Skeletal muscle satellite cell (primary cell): ENCODE measurements at regions not wholly inside any gene's neighbourhood (a gene's known extent, or its start where the extent isn't known, plus 50 kb on each side); places are given as distances from the start of the nearest gene placed in this dataset.

Source experiments
- H3K27me3 ChIP-seq: 2 replicates; pipeline ENCODE4 v1.7.0; 2013; ENCODE audit warnings: low read length; ENCODE audit not compliant: control insufficient read depth, insufficient read depth
- H3K36me3 ChIP-seq: 2 replicates; pipeline ENCODE4 v1.7.0; 2013; ENCODE audit warnings: mild to moderate bottlenecking, control low read depth, low read length; ENCODE audit not compliant: insufficient read depth
- H3K4me1 ChIP-seq: 2 replicates; pipeline ENCODE4 v1.7.0; 2013; ENCODE audit warnings: low read length; ENCODE audit not compliant: control insufficient read depth, insufficient read depth
- H3K4me2 ChIP-seq: 2 replicates; pipeline ENCODE4 v1.7.0; 2013; ENCODE audit warnings: mild to moderate bottlenecking, low read length
- H3K4me3 ChIP-seq: 2 replicates; pipeline ENCODE4 v1.7.0; 2013; ENCODE audit warnings: low read length
- H3K9ac ChIP-seq: 2 replicates; pipeline ENCODE4 v1.7.0; 2013; ENCODE audit warnings: mild to moderate bottlenecking, low read depth, low read length, moderate library complexity
- H3K9me3 ChIP-seq: replicated peaks from 2 replicates; pipeline ENCODE4 v1.7.0; 2013; ENCODE audit warnings: mild to moderate bottlenecking, control low read depth, low read length

DNA sequence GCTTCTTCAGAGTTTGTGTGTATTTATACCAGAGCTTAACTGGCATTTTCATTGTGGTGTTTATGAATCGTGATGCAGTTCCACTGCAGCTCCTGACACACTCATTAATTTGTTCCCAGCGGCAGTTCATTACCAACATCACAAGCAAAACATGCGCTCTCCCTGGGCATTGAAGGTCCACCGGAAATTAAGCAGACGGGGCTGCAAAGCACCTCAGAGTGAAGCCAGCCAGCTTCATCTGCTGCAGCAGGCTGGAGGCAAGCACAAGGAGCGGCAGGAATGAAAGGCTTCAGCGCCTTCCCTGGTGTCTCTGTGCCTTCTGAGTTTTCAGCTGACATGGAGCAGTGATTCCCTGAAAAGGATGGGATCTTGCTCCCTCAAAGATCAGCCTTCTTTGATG is 246.0 kb upstream of the SPTLC3 start:
- Histone ChIP-seq H3K4me2 (no peak overlapping the region), H3K9ac (no peak overlapping the region), H3K4me3 (no peak overlapping the region), H3K36me3 (no peaks in the 10 kb centered on the region), H3K9me3 (no peaks in the 10 kb centered on the region), H3K27me3 (no peaks in the 10 kb centered on the region), H3K4me1 (no peaks in the 10 kb centered on the region)

DNA sequence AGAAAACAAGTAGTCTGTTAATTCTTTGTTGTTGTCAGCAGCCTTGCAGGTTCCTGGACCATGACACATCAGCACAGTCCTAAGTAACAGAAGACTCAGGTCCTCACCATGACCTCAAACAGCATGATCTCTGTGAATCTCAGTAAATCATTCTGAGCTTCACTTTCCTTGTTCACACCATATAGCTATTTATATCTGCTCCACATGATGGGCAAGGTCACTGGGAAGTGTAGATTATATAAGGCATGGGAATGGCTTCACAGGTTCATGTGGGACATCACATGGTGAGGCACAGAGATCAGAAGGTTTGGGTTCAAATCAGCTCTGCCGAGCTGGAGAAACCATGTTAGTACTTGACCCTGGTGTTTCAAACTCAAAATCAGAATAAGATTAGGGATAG is 245.4 kb upstream of the SPTLC3 start:
- Histone ChIP-seq H3K4me3 (no peak overlapping the region), H3K36me3 (no peaks in the 10 kb centered on the region), H3K27me3 (no peaks in the 10 kb centered on the region), H3K9me3 (no peaks in the 10 kb centered on the region), H3K4me1 (no peaks in the 10 kb centered on the region), H3K9ac (no peak overlapping the region), H3K4me2 (no peak overlapping the region)

DNA sequence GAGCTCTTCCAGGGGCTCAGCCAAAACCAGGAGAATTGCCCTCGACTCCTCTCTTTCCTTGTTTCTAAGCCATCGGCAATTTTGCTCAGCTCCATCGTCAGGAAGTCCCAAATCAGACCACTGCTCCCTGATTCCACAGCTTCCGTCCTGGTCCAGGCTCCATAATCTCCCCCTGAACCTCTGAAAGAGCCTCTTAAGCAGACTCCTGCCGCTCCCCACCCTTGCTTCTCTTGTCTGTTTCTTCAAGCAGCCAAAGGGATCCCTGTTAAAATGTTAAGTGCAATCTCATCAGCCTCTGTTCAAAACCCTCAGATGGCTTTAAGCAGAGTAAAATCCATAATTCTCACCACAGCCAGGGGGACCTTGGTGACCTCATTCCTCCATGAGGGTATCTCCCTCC is 244.7 kb upstream of the SPTLC3 start:
- Histone ChIP-seq H3K4me2 (no peak overlapping the region), H3K9ac (no peak overlapping the region), H3K4me3 (no peak overlapping the region), H3K36me3 (no peaks in the 10 kb centered on the region), H3K9me3 (no peaks in the 10 kb centered on the region), H3K4me1 (no peaks in the 10 kb centered on the region), H3K27me3 (no peaks in the 10 kb centered on the region)

GRCh38 chr20:12764851-12765250 is 243.9 kb upstream of the SPTLC3 start:
- H3K9ac ChIP-seq = no peak overlapping the region
- H3K4me1 ChIP-seq = no peaks in the 10 kb centered on the region
- H3K4me2 ChIP-seq = no peak overlapping the region
- H3K4me3 ChIP-seq = no peak overlapping the region
- H3K27me3 ChIP-seq = no peaks in the 10 kb centered on the region
- H3K36me3 ChIP-seq = no peaks in the 10 kb centered on the region
- H3K9me3 ChIP-seq = no peaks in the 10 kb centered on the region

DNA sequence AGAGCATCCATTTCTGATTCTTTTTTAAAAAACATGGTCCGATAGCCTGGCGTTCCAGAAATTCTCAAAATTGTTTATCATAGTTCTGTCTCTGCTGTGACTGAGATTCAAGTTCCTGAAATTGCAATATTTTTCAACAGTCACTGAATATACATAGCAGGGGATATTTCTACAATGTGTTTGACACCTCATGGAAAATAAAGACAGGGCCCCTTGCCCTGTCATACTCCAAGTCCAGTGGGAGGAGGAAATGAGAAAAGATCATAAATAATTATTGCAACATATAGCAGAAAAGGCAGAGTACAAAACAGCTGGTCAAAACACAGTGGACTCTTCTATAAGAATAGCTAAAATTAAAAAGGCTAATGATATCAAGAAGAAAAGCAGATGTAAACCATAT is 234.8 kb upstream of the SPTLC3 start:
- no peaks in the 10 kb centered on the region for H3K4me1 ChIP-seq
- H3K9ac ChIP-seq = no peak overlapping the region
- H3K27me3 ChIP-seq = no peaks in the 10 kb centered on the region
- no peak overlapping the region for H3K4me2 ChIP-seq
- H3K36me3 ChIP-seq = no peaks in the 10 kb centered on the region
- no peaks in the 10 kb centered on the region for H3K9me3 ChIP-seq
- no peak overlapping the region for H3K4me3 ChIP-seq

GRCh38 chr20:12775041-12775440 is 233.7 kb upstream of the SPTLC3 start:
- Histone ChIP-seq H3K4me1 (no peaks in the 10 kb centered on the region), H3K27me3 (no peaks in the 10 kb centered on the region), H3K9ac (no peak overlapping the region), H3K4me3 (no peak overlapping the region), H3K4me2 (no peak overlapping the region), H3K36me3 (no peaks in the 10 kb centered on the region), H3K9me3 (no peaks in the 10 kb centered on the region)

GRCh38 chr20:12777016-12777415 is 231.8 kb upstream of the SPTLC3 start:
- no peaks in the 10 kb centered on the region for H3K36me3 ChIP-seq
- no peaks in the 10 kb centered on the region for H3K27me3 ChIP-seq
- H3K4me3 ChIP-seq = no peak overlapping the region
- H3K9ac ChIP-seq = no peak overlapping the region
- no peak overlapping the region for H3K4me2 ChIP-seq
- H3K9me3 ChIP-seq = no peaks in the 10 kb centered on the region
- H3K4me1 ChIP-seq = no peaks in the 10 kb centered on the region

- Histone ChIP-seq H3K9me3 (no peaks in the 10 kb centered on the region), H3K9ac (no peak overlapping the region), H3K4me2 (no peak overlapping the region), H3K36me3 (no peaks in the 10 kb centered on the region), H3K4me1 (no peaks in the 10 kb centered on the region), H3K27me3 (no peaks in the 10 kb centered on the region), H3K4me3 (no peak overlapping the region)
These were observed 222.5 kb upstream of the SPTLC3 start for GRCh38 chr20:12786276-12786675.

GRCh38 chr20:12788632-12789299 is 220.0 kb upstream of the SPTLC3 start:
- Histone ChIP-seq H3K4me3 (no peak overlapping the region), H3K4me2 (no peak overlapping the region), H3K9ac (no peak overlapping the region)

DNA sequence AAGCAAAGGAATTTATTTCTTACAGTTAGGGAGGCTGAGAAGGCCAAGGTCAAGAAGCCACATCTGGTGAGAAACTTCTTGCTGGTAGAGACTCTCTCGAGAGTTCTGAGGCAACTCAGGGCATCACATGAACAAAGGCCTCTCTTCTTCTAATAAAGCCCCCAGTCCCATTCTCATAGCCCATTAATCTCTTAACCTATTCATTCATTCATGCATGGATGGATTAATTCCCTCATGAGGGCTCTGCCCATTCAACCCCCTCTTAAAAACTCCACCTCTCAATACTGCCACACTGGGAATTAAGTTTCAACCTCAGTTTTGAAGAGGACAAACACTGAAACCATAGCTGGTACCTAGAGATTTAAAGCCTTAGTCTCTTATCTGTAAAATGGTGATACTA is 217.9 kb upstream of the SPTLC3 start:
- H3K9ac ChIP-seq = no peak overlapping the region
- H3K36me3 ChIP-seq = no peaks in the 10 kb centered on the region
- H3K4me3 ChIP-seq = no peak overlapping the region
- H3K27me3 ChIP-seq = no peaks in the 10 kb centered on the region
- no peak overlapping the region for H3K4me2 ChIP-seq
- H3K4me1 ChIP-seq = no peaks in the 10 kb centered on the region
- no peaks in the 10 kb centered on the region for H3K9me3 ChIP-seq

More at GRCh38 chr20:12788632-12789299, 220.0 kb upstream of the SPTLC3 start:
- H3K36me3 ChIP-seq = no peaks in the 10 kb centered on the region
- H3K9me3 ChIP-seq = no peaks in the 10 kb centered on the region
- no peaks in the 10 kb centered on the region for H3K27me3 ChIP-seq
- H3K4me1 ChIP-seq = no peaks in the 10 kb centered on the region

- Histone ChIP-seq H3K4me1 (no peaks in the 10 kb centered on the region), H3K27me3 (no peaks in the 10 kb centered on the region), H3K9ac (no peak overlapping the region), H3K4me3 (no peak overlapping the region), H3K9me3 (no peaks in the 10 kb centered on the region), H3K4me2 (no peak overlapping the region), H3K36me3 (no peaks in the 10 kb centered on the region)
These were observed 210.5 kb upstream of the SPTLC3 start for GRCh38 chr20:12798286-12798685.

GRCh38 chr20:12808006-12808567 is 200.7 kb upstream of the SPTLC3 start:
- Histone ChIP-seq H3K36me3 (no peaks in the 10 kb centered on the region), H3K9ac (no peak overlapping the region), H3K9me3 (no peaks in the 10 kb centered on the region), H3K4me1 (no peaks in the 10 kb centered on the region), H3K4me2 (no peak overlapping the region), H3K4me3 (no peak overlapping the region), H3K27me3 (no peaks in the 10 kb centered on the region)
